Trophoblast cell (in vitro differentiated cells and primary cell): ENCODE measurements at regions not wholly inside any gene's neighbourhood (a gene's known extent, or its start where the extent isn't known, plus 50 kb on each side); places are given as distances from the start of the nearest gene placed in this dataset.

Experiments used
- DNase-seq, 2 donors: peaks; one replicate each; pipeline ENCODE4 v3.0.0-alpha.2; 2016
- H2AFZ ChIP-seq: 2 replicates; pipeline ENCODE4 v1.6.1; 2013; ENCODE audit warnings: low read length, moderate library complexity, mild to moderate bottlenecking; ENCODE audit not compliant: insufficient read depth, poor library complexity
- H2AK5ac ChIP-seq: 2 replicates; pipeline ENCODE4 v1.6.1; 2013; ENCODE audit warnings: mild to moderate bottlenecking, low read length
- H2BK120ac ChIP-seq: 2 replicates; pipeline ENCODE4 v1.6.1; 2013; ENCODE audit warnings: low read length, mild to moderate bottlenecking, moderate library complexity; ENCODE audit not compliant: insufficient read depth, poor library complexity
- H2BK12ac ChIP-seq: 2 replicates; pipeline ENCODE4 v1.6.1; 2013; ENCODE audit warnings: mild to moderate bottlenecking, low read length, moderate library complexity
- H2BK5ac ChIP-seq: 2 replicates; pipeline ENCODE4 v1.6.1; 2013; ENCODE audit warnings: low read length, low read depth, moderate library complexity, mild to moderate bottlenecking; ENCODE audit not compliant: poor library complexity
- H3K14ac ChIP-seq: 2 replicates; pipeline ENCODE4 v1.6.1; 2013; ENCODE audit warnings: mild to moderate bottlenecking, low read length
- H3K18ac ChIP-seq: 2 replicates; pipeline ENCODE4 v1.6.1; 2013; ENCODE audit warnings: mild to moderate bottlenecking, low read length
- H3K23ac ChIP-seq: 2 replicates; pipeline ENCODE4 v1.6.1; 2013; ENCODE audit warnings: low read length
- H3K27ac ChIP-seq: 2 replicates; pipeline ENCODE4 v1.5.1; 2013; ENCODE audit warnings: low read depth, mild to moderate bottlenecking, inconsistent platforms, low read length, moderate library complexity
- H3K27me3 ChIP-seq: 2 replicates; pipeline ENCODE4 v1.6.1; 2013; ENCODE audit warnings: inconsistent platforms, mild to moderate bottlenecking, low read length, moderate library complexity; ENCODE audit not compliant: insufficient read depth
- H3K36me3 ChIP-seq, 2 experiments: 1 replicate in 1 of 2; 2 replicates in 1 of 2; pipeline ENCODE4 v1.6.1; 2013; ENCODE audit warnings: low read length in 2 of 2, mild to moderate bottlenecking in 2 of 2, moderate library complexity in 1 of 2; ENCODE audit not compliant: insufficient read depth in 2 of 2, control insufficient read depth in 1 of 2
- H3K4ac ChIP-seq: 2 replicates; pipeline ENCODE4 v1.6.1; 2013; ENCODE audit warnings: low read depth, mild to moderate bottlenecking, low read length, moderate library complexity
- H3K4me1 ChIP-seq, 2 experiments: 1 replicate in 1 of 2; 2 replicates in 1 of 2; pipeline ENCODE4 v1.6.1; 2013; ENCODE audit warnings: low read length in 2 of 2, mild to moderate bottlenecking in 2 of 2, moderate library complexity in 1 of 2; ENCODE audit not compliant: insufficient read depth in 2 of 2, control insufficient read depth in 1 of 2
- H3K4me2 ChIP-seq: 2 replicates; pipeline ENCODE4 v1.6.1; 2013; ENCODE audit warnings: inconsistent platforms, mild to moderate bottlenecking, low read length, moderate library complexity
- H3K4me3 ChIP-seq: 2 replicates; pipeline ENCODE4 v1.5.1; 2013; ENCODE audit warnings: mild to moderate bottlenecking, low read depth, low read length, inconsistent platforms
- H3K79me1 ChIP-seq: one replicate; pipeline ENCODE4 v1.6.1; 2013; ENCODE audit warnings: low read length
- H3K79me2 ChIP-seq: 2 replicates; pipeline ENCODE4 v1.6.1; 2013; ENCODE audit warnings: low read length, mild to moderate bottlenecking; ENCODE audit not compliant: control insufficient read depth, insufficient read depth, poor library complexity
- H3K9ac ChIP-seq: 2 replicates; pipeline ENCODE4 v1.6.1; 2013; ENCODE audit warnings: mild to moderate bottlenecking, low read length
- H3K9me3 ChIP-seq: 2 replicates; pipeline ENCODE4 v1.6.1; 2013; ENCODE audit warnings: low read depth, mild to moderate bottlenecking, control low read depth, inconsistent platforms, low read length; ENCODE audit not compliant: insufficient read depth
- H4K12ac ChIP-seq: 2 replicates; pipeline ENCODE4 v1.6.1; 2013; ENCODE audit warnings: low read depth, mild to moderate bottlenecking, low read length, moderate library complexity
- H4K8ac ChIP-seq: 2 replicates; pipeline ENCODE4 v1.6.1; 2013; ENCODE audit warnings: low read depth, mild to moderate bottlenecking, low read length, moderate library complexity
- H4K91ac ChIP-seq: one replicate; pipeline ENCODE4 v1.6.1; 2013; ENCODE audit warnings: low read depth, mild to moderate bottlenecking, low read length, moderate library complexity
- WGBS: extraction: QIAGEN DNeasy Blood & Tissue Kit; methylation state at CpG from one replicate; pipeline ENCODE4 v1.1.7; 2013; ENCODE audit warnings: missing lambda C conversion rate; ENCODE audit not compliant: insufficient read length, insufficient coverage; ENCODE audit errors: extremely low coverage; 5-methylcytosine and 5-hydroxymethylcytosine counted together

DNA sequence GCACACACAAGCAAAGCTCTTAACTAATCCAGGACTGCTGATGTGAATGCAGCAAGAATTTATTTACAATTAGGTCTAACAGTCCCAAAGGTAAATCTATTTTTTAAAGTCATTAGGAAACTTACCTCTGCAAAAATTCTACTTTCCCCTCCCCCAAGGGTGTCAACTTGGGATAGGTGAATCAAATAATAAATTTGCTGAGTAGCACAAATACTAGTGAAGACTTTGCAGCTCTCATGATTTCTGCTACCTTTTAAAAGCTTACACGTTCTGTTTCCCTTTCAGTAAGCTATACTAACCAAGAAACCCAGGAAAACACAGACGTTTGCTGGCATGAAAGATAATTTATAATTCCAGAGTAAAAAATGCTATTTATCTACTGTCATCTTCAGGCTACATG lies 296.6 kb upstream of the SLC7A11 start:
- no peaks in the 10 kb centered on the region for H3K36me3 ChIP-seq
- H3K14ac ChIP-seq: no peak overlapping the region
- H2BK12ac ChIP-seq: no peak overlapping the region
- no peak overlapping the region for H3K27ac ChIP-seq
- no peaks in the 10 kb centered on the region for H3K79me2 ChIP-seq
- H2AFZ ChIP-seq: no peak overlapping the region
- H2BK5ac ChIP-seq: no peak overlapping the region
- no peak overlapping the region for H3K18ac ChIP-seq
- H3K9ac ChIP-seq: no peak overlapping the region
- H3K23ac ChIP-seq: no peak overlapping the region
- H4K12ac ChIP-seq: no peak overlapping the region
- no peak overlapping the region for H4K91ac ChIP-seq
- H3K4me3 ChIP-seq: no peak overlapping the region
- no peaks in the 10 kb centered on the region for H3K79me1 ChIP-seq
- peaks cover 3 to 4% of the 10 kb centered on the region in 2 experiments for H3K4me1 ChIP-seq
- no peak overlapping the region for H4K8ac ChIP-seq
- no CpG with 5 or more reads among the region's 2 CpGs for WGBS
- no peak overlapping the region for H2AK5ac ChIP-seq
- no peaks in the 10 kb centered on the region for H3K9me3 ChIP-seq
- DNase-seq: no peak
- no peaks in the 10 kb centered on the region for H3K27me3 ChIP-seq
- H3K4me2 ChIP-seq: no peak overlapping the region
- no peak overlapping the region for H2BK120ac ChIP-seq
- H3K4ac ChIP-seq: no peak overlapping the region

DNA sequence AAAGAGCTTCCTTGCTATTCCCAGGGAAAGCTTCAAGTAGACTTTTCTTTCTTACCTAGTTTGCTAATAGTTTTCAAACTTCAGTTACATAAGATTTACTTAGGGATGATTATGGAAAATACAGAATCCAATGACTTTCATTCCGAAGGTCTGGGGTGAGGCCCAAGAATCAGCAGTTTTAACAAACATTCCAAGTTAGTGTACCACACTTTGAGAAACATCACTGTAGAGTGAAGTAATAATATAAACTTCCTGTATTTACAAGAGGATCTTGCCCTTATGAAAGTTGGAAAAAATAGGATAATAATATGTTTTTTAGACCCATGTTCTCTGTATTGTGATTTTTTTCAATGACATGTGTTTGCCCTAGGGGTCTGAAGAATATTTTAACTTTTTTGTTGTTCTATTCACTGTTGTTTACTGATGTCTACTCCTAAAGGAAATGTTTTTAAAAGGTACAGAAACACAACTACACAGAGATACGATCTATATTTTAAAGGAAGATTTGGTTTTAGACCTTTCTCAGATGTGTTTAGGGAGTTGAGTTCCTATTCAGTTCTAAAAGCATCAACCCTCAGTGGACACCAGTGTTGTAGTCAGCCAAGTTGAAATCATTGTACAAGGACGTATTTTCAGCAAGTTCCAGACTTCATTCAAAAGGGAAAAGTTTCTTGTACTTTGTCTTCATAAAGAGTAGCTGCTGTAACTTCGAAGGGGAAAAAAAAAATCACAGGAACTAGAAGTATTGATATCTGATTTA lies 295.8 kb upstream of the SLC7A11 start:
- Histone ChIP-seq H3K4me3 (no peak overlapping the region), H3K9me3 (no peaks in the 10 kb centered on the region), H3K79me2 (no peaks in the 10 kb centered on the region), H3K4me1 (peaks cover 3 to 4% of the 10 kb centered on the region in 2 experiments), H3K27me3 (no peaks in the 10 kb centered on the region), H3K79me1 (no peaks in the 10 kb centered on the region), H2BK120ac (no peak overlapping the region), H4K91ac (no peak overlapping the region), H3K9ac (no peak overlapping the region), H3K4me2 (no peak overlapping the region), H4K12ac (no peak overlapping the region), H2BK12ac (no peak overlapping the region), H3K18ac (no peak overlapping the region), H3K36me3 (no peaks in the 10 kb centered on the region), H3K4ac (no peak overlapping the region), H2AK5ac (no peak overlapping the region), H3K14ac (no peak overlapping the region), H3K27ac (no peak overlapping the region), H2AFZ (no peak overlapping the region), H3K23ac (no peak overlapping the region), H2BK5ac (no peak overlapping the region), H4K8ac (no peak overlapping the region)
- no CpG with 5 or more reads among the region's 4 CpGs for WGBS
- DNase-seq: no peak

DNA sequence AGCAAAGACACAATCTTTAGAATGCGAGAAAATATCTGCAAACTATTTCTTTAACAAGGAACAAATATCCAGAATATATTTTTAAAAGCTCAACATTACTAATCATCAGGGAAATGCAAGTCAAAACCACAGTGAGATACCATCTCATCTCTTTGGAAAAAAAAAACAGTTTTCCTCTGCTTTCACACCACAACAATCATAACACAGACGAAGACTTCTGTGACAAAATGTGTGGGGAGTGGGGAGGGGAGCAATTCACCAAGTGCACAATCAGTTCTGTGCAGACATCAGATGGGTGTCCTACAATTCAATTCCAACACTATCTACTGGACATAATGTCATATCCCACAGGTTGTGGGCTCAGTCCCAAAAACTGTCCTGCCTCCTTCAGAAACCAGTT lies 293.2 kb upstream of the SLC7A11 start:
- H3K79me2 ChIP-seq: no peaks in the 10 kb centered on the region
- no peak overlapping the region for H3K4ac ChIP-seq
- H3K9me3 ChIP-seq: no peaks in the 10 kb centered on the region
- no peaks in the 10 kb centered on the region for H3K36me3 ChIP-seq
- no peak overlapping the region for H3K9ac ChIP-seq
- H3K79me1 ChIP-seq: no peaks in the 10 kb centered on the region
- H3K18ac ChIP-seq: no peak overlapping the region
- H2AK5ac ChIP-seq: no peak overlapping the region
- no peak overlapping the region for H4K91ac ChIP-seq
- no peak for DNase-seq
- H4K12ac ChIP-seq: no peak overlapping the region
- H3K4me2 ChIP-seq: no peak overlapping the region
- no peak overlapping the region for H2BK5ac ChIP-seq
- no peaks in the 10 kb centered on the region for H3K4me1 ChIP-seq
- no CpG with 5 or more reads among the region's 2 CpGs for WGBS
- H3K4me3 ChIP-seq: no peak overlapping the region
- no peaks in the 10 kb centered on the region for H3K27me3 ChIP-seq
- H2AFZ ChIP-seq: no peak overlapping the region
- H3K14ac ChIP-seq: no peak overlapping the region
- H3K27ac ChIP-seq: no peak overlapping the region
- peak overlapping the region; percentile 10 for H4K8ac ChIP-seq
- no peak overlapping the region for H2BK120ac ChIP-seq
- H3K23ac ChIP-seq: no peak overlapping the region
- H2BK12ac ChIP-seq: no peak overlapping the region

DNA sequence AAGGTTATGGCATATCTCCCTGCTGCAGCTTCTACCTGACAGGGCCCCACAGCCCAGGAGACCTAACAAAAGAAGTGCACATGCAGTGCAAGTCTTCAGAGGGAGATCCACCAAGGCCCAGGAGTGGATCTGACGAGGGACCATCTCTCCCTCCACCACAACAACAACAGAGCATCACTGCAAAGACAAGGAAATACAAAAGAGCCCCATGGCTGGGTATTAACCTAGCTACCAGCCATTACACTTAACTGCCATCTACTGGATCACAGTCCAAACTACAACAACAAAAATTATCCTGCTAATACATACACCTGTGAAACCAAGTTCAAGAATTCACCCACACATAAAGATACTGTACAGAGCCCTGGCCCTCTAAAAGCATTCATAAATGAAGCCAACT lies 280.2 kb upstream of the SLC7A11 start:
- Histone ChIP-seq H3K4ac (no peak overlapping the region), H3K18ac (no peak overlapping the region), H2AK5ac (no peak overlapping the region), H2BK12ac (no peak overlapping the region), H2AFZ (no peak overlapping the region), H3K4me3 (no peak overlapping the region), H2BK5ac (no peak overlapping the region), H3K79me2 (no peaks in the 10 kb centered on the region), H3K79me1 (no peaks in the 10 kb centered on the region), H3K9me3 (no peaks in the 10 kb centered on the region), H3K27ac (no peak overlapping the region), H3K23ac (no peak overlapping the region), H2BK120ac (no peak overlapping the region), H4K91ac (no peak overlapping the region), H3K36me3 (no peaks in the 10 kb centered on the region), H3K4me2 (no peak overlapping the region), H3K14ac (no peak overlapping the region), H4K8ac (no peak overlapping the region), H3K27me3 (no peaks in the 10 kb centered on the region), H3K4me1 (no peaks in the 10 kb centered on the region), H4K12ac (no peak overlapping the region), H3K9ac (no peak overlapping the region)
- no CpG with 5 or more reads among the region's 1 CpG for WGBS
- peak in 1 of 2 donors; percentile 51 for DNase-seq
